Liver (tissue), 8 donors: ENCODE measurements at regions not wholly inside any gene's neighbourhood (a gene's known extent, or its start where the extent isn't known, plus 50 kb on each side); places are given as distances from the start of the nearest gene placed in this dataset.

Experiments
- DNase-seq: peaks from one replicate; pipeline ENCODE4 v3.0.0-alpha.2; 2017; ENCODE audit warnings: low spot score
- H3K27ac ChIP-seq, 2 donors: one replicate each; pipeline ENCODE4 v1.7.0; 2013; ENCODE audit warnings: inconsistent platforms in 2 of 2, low read length in 2 of 2, control low read depth in 1 of 2, low read depth in 1 of 2, mild to moderate bottlenecking in 1 of 2
- H3K27me3 ChIP-seq, 4 donors: one replicate each; pipeline versions ENCODE4 v1.6.1 to v1.7.0; 2013; ENCODE audit warnings: low read length in 3 of 4, inconsistent platforms in 1 of 4, mild to moderate bottlenecking in 1 of 4, moderate library complexity in 1 of 4; ENCODE audit not compliant: control insufficient read depth in 4 of 4, insufficient read depth in 4 of 4
- H3K36me3 ChIP-seq, 4 donors: one replicate each; pipeline versions ENCODE4 v1.6.1 to v1.7.0; 2013; ENCODE audit warnings: low read length in 3 of 4, mild to moderate bottlenecking in 3 of 4, low read depth in 1 of 4, moderate library complexity in 1 of 4; ENCODE audit not compliant: control insufficient read depth in 4 of 4, insufficient read depth in 3 of 4
- H3K4me1 ChIP-seq, 4 donors: one replicate each; pipeline versions ENCODE4 v1.6.1 to v1.7.0; 2013; ENCODE audit warnings: low read length in 3 of 4, mild to moderate bottlenecking in 3 of 4, moderate library complexity in 1 of 4; ENCODE audit not compliant: control insufficient read depth in 4 of 4, insufficient read depth in 4 of 4
- H3K4me3 ChIP-seq, 3 donors: one replicate each; pipeline versions ENCODE4 v1.6.1 to v1.7.0; 2013; ENCODE audit warnings: low read length in 3 of 3, control low read depth in 1 of 3, low read depth in 1 of 3, mild to moderate bottlenecking in 1 of 3
- H3K9ac ChIP-seq, 2 donors: one replicate each; pipeline ENCODE4 v1.7.0; 2013; ENCODE audit warnings: low read length in 2 of 2, mild to moderate bottlenecking in 2 of 2, moderate library complexity in 2 of 2, control low read depth in 1 of 2, low read depth in 1 of 2
- H3K9me3 ChIP-seq, 4 donors: one replicate each; pipeline versions ENCODE4 v1.6.1 to v1.7.0; 2013; ENCODE audit warnings: low read length in 3 of 4; ENCODE audit not compliant: control insufficient read depth in 4 of 4
- ATF3 ChIP-seq: IDR thresholded peaks from 2 replicates; pipeline ENCODE4 v1.6.1; 2016; ENCODE audit warnings: antibody characterized with exemption
- CTCF ChIP-seq: fragments of 150-350 bp; IDR thresholded peaks from 2 replicates; pipeline ENCODE4 v1.5.1; 2017; ENCODE audit warnings: improper control_type of control experiment, low read depth, low read length; ENCODE audit not compliant: missing input control
- FOXA1 ChIP-seq: IDR thresholded peaks from 2 replicates; pipeline ENCODE4 v1.6.1; 2016; ENCODE audit warnings: antibody characterized with exemption
- GABPA ChIP-seq, 2 donors: IDR thresholded peaks in 1 of 2; conservative IDR thresholded peaks in 1 of 2; 2 replicates each; pipeline ENCODE4 v1.6.1; 2016; ENCODE audit warnings: antibody characterized with exemption in 2 of 2, mild to moderate bottlenecking in 1 of 2, moderate library complexity in 1 of 2
- HNF4A ChIP-seq, 2 donors: conservative IDR thresholded peaks; 2 replicates each; pipeline ENCODE4 v1.6.1; 2016; ENCODE audit warnings: antibody characterized with exemption in 2 of 2, mild to moderate bottlenecking in 2 of 2
- HNF4G ChIP-seq: IDR thresholded peaks from 2 replicates; pipeline ENCODE4 v1.6.1; 2016; ENCODE audit warnings: antibody characterized with exemption
- JUND ChIP-seq, 2 donors: IDR thresholded peaks; 2 replicates each; pipeline ENCODE4 v1.6.1; 2016; ENCODE audit warnings: antibody characterized with exemption in 2 of 2
- MAX ChIP-seq: IDR thresholded peaks from 2 replicates; pipeline ENCODE4 v1.6.1; 2016; ENCODE audit warnings: antibody characterized with exemption
- NR2F2 ChIP-seq: IDR thresholded peaks from 2 replicates; pipeline ENCODE4 v1.6.1; 2016; ENCODE audit warnings: antibody characterized with exemption
- RAD21 ChIP-seq, 2 donors: IDR thresholded peaks; 2 replicates each; pipeline ENCODE4 v1.6.1; 2016; ENCODE audit warnings: antibody characterized with exemption in 2 of 2, mild to moderate bottlenecking in 2 of 2
- REST ChIP-seq: IDR thresholded peaks from 2 replicates; pipeline ENCODE4 v1.6.1; 2016; ENCODE audit warnings: antibody characterized with exemption, mild to moderate bottlenecking
- RXRA ChIP-seq, 2 donors: IDR thresholded peaks; 2 replicates each; pipeline ENCODE4 v1.6.1; 2017 to 2018; ENCODE audit warnings: antibody characterized with exemption in 2 of 2, mild to moderate bottlenecking in 1 of 2
- SP1 ChIP-seq: IDR thresholded peaks from 2 replicates; pipeline ENCODE4 v1.6.1; 2018; ENCODE audit warnings: antibody characterized with exemption, mild to moderate bottlenecking
- TAF1 ChIP-seq: conservative IDR thresholded peaks from 2 replicates; pipeline ENCODE4 v1.6.1; 2016; ENCODE audit warnings: antibody characterized with exemption, mild to moderate bottlenecking
- YY1 ChIP-seq: IDR thresholded peaks from 2 replicates; pipeline ENCODE4 v1.6.1; 2016; ENCODE audit warnings: antibody characterized with exemption, mild to moderate bottlenecking
- WGBS: extraction: QIAGEN DNeasy Blood & Tissue Kit; methylation state at CpG from one replicate; pipeline ENCODE4 v1.1.7; 2013; 5-methylcytosine and 5-hydroxymethylcytosine counted together
- donor health status: healthy.
- donor health status: healthy.
- donor health status: healthy.
- donor health status: healthy.
- donor health status: healthy.

GRCh38 chr11:11032066-11032465, 174.2 kb upstream of the ZBED5 start:
- 88% methylated on average over 1 of the region's 1 CpG for WGBS
- Histone ChIP-seq H3K9ac (no peak overlapping the region), H3K36me3 (no peaks in the 10 kb centered on the region), H3K27me3 (no peaks in the 10 kb centered on the region), H3K9me3 (no peaks in the 10 kb centered on the region), H3K27ac (no peak overlapping the region), H3K4me3 (no peak overlapping the region), H3K4me1 (no peaks in the 10 kb centered on the region)
- no peak for DNase-seq
- TF ChIP-seq HNF4G, result no peak
- no peak for TF ChIP-seq MAX
- no peak for TF ChIP-seq YY1

GRCh38 chr11:11029027-11029426, 171.2 kb upstream of the ZBED5 start:
- DNase-seq, result no peak
- no peak overlapping the region for H3K4me3 ChIP-seq
- no peak overlapping the region for H3K27ac ChIP-seq
- 87% methylated on average over 3 of the region's 3 CpGs for WGBS
- H3K27me3 ChIP-seq, result no peaks in the 10 kb centered on the region
- no peaks in the 10 kb centered on the region for H3K9me3 ChIP-seq
- TF ChIP-seq FOXA1 (no peak), ATF3 (no peak), SP1 (no peak), HNF4A (conservative IDR thresholded peaks at IDR 0.05) (no peak), NR2F2 (no peak), GABPA (IDR thresholded peaks at IDR 0.05 in 1 of 2, conservative IDR thresholded peaks at IDR 0.05 in 1 of 2) (no peak), TAF1 (no peak), JUND (IDR thresholded peaks at IDR 0.05) (no peak), REST (no peak), MAX (no peak), CTCF (no peak), RAD21 (IDR thresholded peaks at IDR 0.05) (no peak), RXRA (IDR thresholded peaks at IDR 0.05) (no peak)
- H3K4me1 ChIP-seq, result no peaks in the 10 kb centered on the region
- H3K9ac ChIP-seq, result no peak overlapping the region
- no peaks in the 10 kb centered on the region for H3K36me3 ChIP-seq
